Left cardiac atrium (tissue), 4 donors: ENCODE measurements at regions not wholly inside any gene's neighbourhood (a gene's known extent, or its start where the extent isn't known, plus 50 kb on each side); places are given as distances from the start of the nearest gene placed in this dataset.

Experiments
- ATAC-seq, 2 donors: fragments of 200-7000 bp; cut with Tn5 transposase; one replicate each; pipeline ENCODE4 v1.9.1; 2020; ENCODE audit warnings: mild to moderate bottlenecking in 2 of 2, moderate library complexity in 2 of 2
- DNase-seq: peaks from one replicate; pipeline ENCODE4 v3.0.0-alpha.2; 2020
- intact Hi-C, 2 donors: fragments of 100-400 bp; cut with DNase I; formaldehyde crosslinking; loops; one replicate each; pipeline versions ENCODE4 v1.14.1 to v1.15.1; 2022 to 2023
- donor health status: DM: no; HTN: yes; CAD: no.
- donor health status: DM: no; HTN: yes; CAD: no; lungs with severe emphysema.
- donor health status: DM: yes; HTN: yes; CAD: no.
- donor health status: Dilated cardiomyopathy.

GRCh38 chrX:43527801-43528200 lies 128.3 kb upstream of the MAOA start:
- intact Hi-C loops, result no loop called here

GRCh38 chrX:43530837-43531236 lies 125.3 kb upstream of the MAOA start:
- intact Hi-C loops, result no loop called here
- ATAC-seq (no peak), DNase-seq (no peak)

More at GRCh38 chrX:43527801-43528200, 128.3 kb upstream of the MAOA start:
- DNase-seq, result no peak
- no peak for ATAC-seq

GRCh38 chrX:43540318-43540717 lies 115.8 kb upstream of the MAOA start:
- intact Hi-C loops, result no loop called here
- no peak for DNase-seq
- ATAC-seq, result no peak

- intact Hi-C loops, result loop anchor here in 1 of 2 donors (10.0 kb wide), 1 partner anchor 867 kb away; no protein-coding TSS in a partner anchor
- no peak for DNase-seq
- peak in 1 of 2 donors; percentile 50 for ATAC-seq
These were observed 104.5 kb upstream of the MAOA start for GRCh38 chrX:43551590-43551989.

GRCh38 chrX:43552156-43552555 lies 103.9 kb upstream of the MAOA start:
- DNase-seq (no peak), ATAC-seq (peak in 1 of 2 donors; percentile 55)
- intact Hi-C loops, result loop anchor here in 1 of 2 donors (10.0 kb wide), 1 partner anchor 867 kb away; no protein-coding TSS in a partner anchor

GRCh38 chrX:43552703-43553102 lies 103.4 kb upstream of the MAOA start:
- intact Hi-C loops, result loop anchor here in 1 of 2 donors (10.0 kb wide), 1 partner anchor 868 kb away; no protein-coding TSS in a partner anchor
- ATAC-seq, result no peak

GRCh38 chrX:43553257-43553656 lies 102.8 kb upstream of the MAOA start:
- ATAC-seq, result no peak
- intact Hi-C loops, result loop anchor here in 1 of 2 donors (10.0 kb wide), 1 partner anchor 868 kb away; no protein-coding TSS in a partner anchor
- DNase-seq, result no peak

More at GRCh38 chrX:43552703-43553102, 103.4 kb upstream of the MAOA start:
- no peak for DNase-seq

GRCh38 chrX:43556207-43556606 lies 99.9 kb upstream of the MAOA start:
- intact Hi-C loops, result loop anchor here in 1 of 2 donors (5.0 to 10.0 kb wide), 3 partner anchors 871 to 1774 kb away; no protein-coding TSS in a partner anchor
- peak; percentile 23 for DNase-seq
- peak; percentile 42 to 59 for ATAC-seq

GRCh38 chrX:43557792-43558191 lies 98.3 kb upstream of the MAOA start:
- ATAC-seq, result peak in 1 of 2 donors; percentile 39
- intact Hi-C loops, result loop anchor here in 1 of 2 donors (5.0 to 10.0 kb wide), 3 partner anchors 873 to 1775 kb away; no protein-coding TSS in a partner anchor
- DNase-seq, result peak; percentile 52

GRCh38 chrX:43559644-43560043 lies 96.5 kb upstream of the MAOA start:
- DNase-seq (peak; percentile 31), ATAC-seq (peak; percentile 30 to 72)
- intact Hi-C loops, result loop anchor here (1.0 to 10.0 kb wide), 5 partner anchors 191 to 1777 kb away; no protein-coding TSS in a partner anchor

GRCh38 chrX:43560247-43560946 lies 95.7 kb upstream of the MAOA start:
- no peak for DNase-seq
- intact Hi-C loops, result loop anchor here (1.0 to 5.0 kb wide), 2 partner anchors 190 to 192 kb away; no protein-coding TSS in a partner anchor
- no peak for ATAC-seq

GRCh38 chrX:43562372-43562771 lies 93.7 kb upstream of the MAOA start:
- DNase-seq (no peak), ATAC-seq (no peak)
- intact Hi-C loops, result loop anchor here in 1 of 2 donors (5.0 kb wide), 1 partner anchor 190 kb away; no protein-coding TSS in a partner anchor

GRCh38 chrX:43564953-43565352 lies 91.1 kb upstream of the MAOA start:
- DNase-seq (no peak), ATAC-seq (no peak)
- intact Hi-C loops, result loop anchor here in 1 of 2 donors (5.0 kb wide), 1 partner anchor 187 kb away; no protein-coding TSS in a partner anchor

GRCh38 chrX:43566170-43566569 lies 89.9 kb upstream of the MAOA start:
- no peak for ATAC-seq
- intact Hi-C loops, result no loop called here
- DNase-seq, result no peak

GRCh38 chrX:43573441-43574015 lies 82.6 kb upstream of the MAOA start:
- intact Hi-C loops, result no loop called here
- DNase-seq (no peak), ATAC-seq (no peak)

- DNase-seq (no peak), ATAC-seq (no peak)
- intact Hi-C loops, result no loop called here
These were observed 75.5 kb upstream of the MAOA start for GRCh38 chrX:43580621-43581020.

GRCh38 chrX:43581167-43581566 lies 74.9 kb upstream of the MAOA start:
- DNase-seq (no peak), ATAC-seq (no peak)
- intact Hi-C loops, result no loop called here

GRCh38 chrX:43581888-43582539 lies 74.1 kb upstream of the MAOA start:
- intact Hi-C loops, result no loop called here
- no peak for ATAC-seq
- DNase-seq, result no peak

GRCh38 chrX:43582540-43582913 lies 73.6 kb upstream of the MAOA start:
- no peak for ATAC-seq
- intact Hi-C loops, result no loop called here
- no peak for DNase-seq

GRCh38 chrX:43585922-43586321 lies 70.2 kb upstream of the MAOA start:
- ATAC-seq (no peak), DNase-seq (no peak)
- intact Hi-C loops, result no loop called here
